GM12891 (cell line): ENCODE measurements at regions not wholly inside any gene's neighbourhood (a gene's known extent, or its start where the extent isn't known, plus 50 kb on each side); places are given as distances from the start of the nearest gene placed in this dataset.

Experiments used
- PAX5 ChIP-seq: IDR thresholded peaks from 2 replicates; pipeline ENCODE4 v1.6.1; 2011; ENCODE audit warnings: low read length, moderate library complexity, mild to moderate bottlenecking; ENCODE audit not compliant: insufficient read depth, severe bottlenecking
- POLR2A ChIP-seq: IDR thresholded peaks from 2 replicates; pipeline ENCODE4 v1.6.1; 2011; ENCODE audit warnings: low read depth, low read length, control low read depth
- POLR2AphosphoS5 ChIP-seq: IDR thresholded peaks from 2 replicates; pipeline ENCODE4 v1.6.1; 2011; ENCODE audit warnings: low read depth, low read length, control low read depth
- POU2F2 ChIP-seq: IDR thresholded peaks from 2 replicates; pipeline ENCODE4 v1.6.1; 2011; ENCODE audit warnings: low read depth, mild to moderate bottlenecking, control low read depth, low read length, moderate library complexity
- SPI1 ChIP-seq: IDR thresholded peaks from 2 replicates; pipeline ENCODE4 v1.6.1; 2011; ENCODE audit warnings: low read depth, low read length, control low read depth
- TAF1 ChIP-seq: IDR thresholded peaks from 2 replicates; pipeline ENCODE4 v1.6.1; 2011; ENCODE audit warnings: low read depth, low read length, control low read depth

DNA sequence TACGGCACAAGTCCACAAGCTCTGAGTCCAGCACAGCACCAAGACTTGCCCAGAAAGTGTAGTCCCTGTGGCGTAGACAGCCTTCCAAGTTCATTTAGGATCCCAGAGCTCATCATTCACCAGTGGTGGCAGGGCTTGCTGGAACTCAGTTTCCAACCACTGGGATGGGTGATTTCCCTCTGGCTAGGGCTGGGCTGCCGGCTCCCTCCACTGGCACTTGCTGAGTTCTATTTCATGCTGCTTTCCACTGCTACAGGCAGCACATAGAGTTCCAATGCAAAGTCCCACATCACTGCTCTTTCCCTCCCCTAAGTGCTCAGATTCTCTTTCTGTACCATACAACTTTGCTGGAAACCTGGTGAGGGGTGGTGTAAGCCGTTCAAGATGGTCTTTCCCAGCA lies 510.3 kb upstream of the TMPRSS15 start:
- TF ChIP-seq POLR2A = no peak
- no peak for TF ChIP-seq PAX5
- TF ChIP-seq POLR2AphosphoS5 = no peak
- no peak for TF ChIP-seq SPI1
- TF ChIP-seq TAF1 = no peak
- TF ChIP-seq POU2F2 = no peak
